T-helper 1 cell treated with Interleukin-12 subunit alpha and Interleukin-12 subunit beta and Interleukin-4 antibody, amounts not matched to agents 30 ng/mL and 1 ng/mL, for 36 hours (primary cell): ENCODE measurements at regions not wholly inside any gene's neighbourhood (a gene's known extent, or its start where the extent isn't known, plus 50 kb on each side); places are given as distances from the start of the nearest gene placed in this dataset.

Experiments used
- intact Hi-C: fragments of 100-400 bp; cut with micrococcal nuclease; formaldehyde crosslinking; loops from one replicate; pipeline ENCODE4 v1.15.1; 2024

- intact Hi-C loops = no loop called here
These were observed 59.2 kb upstream of the KIRREL3 start for GRCh38 chr11:127059750-127060149.

GRCh38 chr11:127059286-127059685 lies 58.7 kb upstream of the KIRREL3 start:
- intact Hi-C loops = no loop called here

GRCh38 chr11:127058524-127058923 lies 58.0 kb upstream of the KIRREL3 start:
- intact Hi-C loops = no loop called here

DNA sequence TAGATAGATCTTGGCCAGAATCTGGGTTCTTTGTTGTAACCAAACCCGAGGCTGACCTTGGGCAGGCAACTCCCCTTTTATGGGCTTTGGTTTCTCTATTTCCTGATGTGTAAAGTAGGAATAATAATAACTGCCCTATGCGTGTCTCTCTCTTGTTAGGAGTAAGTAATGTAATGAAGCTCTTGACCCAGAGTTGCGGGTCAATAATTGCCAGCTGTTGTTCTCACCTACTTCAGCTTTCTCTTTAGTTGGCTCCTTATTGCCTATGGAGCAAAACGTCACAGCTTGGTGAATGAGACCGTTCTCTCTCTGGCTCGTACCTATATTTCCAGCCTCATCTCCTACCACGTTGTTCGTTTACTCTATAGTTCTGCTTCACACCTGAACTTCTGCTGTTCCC lies 56.6 kb upstream of the KIRREL3 start:
- intact Hi-C loops = no loop called here

- intact Hi-C loops = no loop called here
These were observed 55.9 kb upstream of the KIRREL3 start for GRCh38 chr11:127056338-127056971.

DNA sequence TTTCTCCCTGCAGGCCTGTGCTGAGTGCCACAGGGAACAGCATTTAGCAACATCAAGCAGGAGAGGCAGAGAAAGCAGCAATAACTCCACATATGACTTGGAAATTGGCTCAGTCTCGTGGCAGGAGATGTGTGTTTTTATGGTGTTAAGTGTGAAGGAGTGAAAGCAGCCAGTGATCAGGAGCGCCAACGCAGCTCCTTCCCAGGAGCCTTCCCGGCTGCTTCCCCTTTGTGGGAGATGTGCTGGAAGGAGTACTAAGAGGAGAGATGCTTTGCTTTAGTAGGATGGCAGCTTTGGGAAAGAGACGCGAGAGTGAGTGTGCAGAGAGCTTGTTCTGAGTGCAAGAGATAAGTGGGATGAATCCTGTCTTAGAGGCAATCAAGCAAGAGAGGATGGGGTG lies 54.7 kb upstream of the KIRREL3 start:
- intact Hi-C loops = no loop called here

DNA sequence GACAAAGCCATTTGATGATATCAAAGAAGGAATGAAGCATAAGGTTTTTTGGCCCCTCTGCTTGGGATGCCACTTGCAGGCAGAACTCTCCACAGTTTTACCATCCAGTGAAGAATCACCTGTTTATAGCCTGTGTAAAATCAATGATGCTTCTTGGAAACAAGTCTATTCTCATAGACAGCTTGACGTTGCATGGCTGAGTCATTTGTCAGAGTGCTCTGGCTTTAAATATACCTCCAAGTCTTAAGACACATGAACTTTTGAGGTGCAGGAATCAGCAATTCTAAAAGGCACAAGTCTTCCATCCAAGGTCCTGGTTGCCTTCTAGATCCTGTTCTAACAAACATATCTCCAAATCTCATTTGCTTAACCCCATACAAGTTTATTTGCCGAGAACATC lies 53.6 kb upstream of the KIRREL3 start:
- intact Hi-C loops = no loop called here

DNA sequence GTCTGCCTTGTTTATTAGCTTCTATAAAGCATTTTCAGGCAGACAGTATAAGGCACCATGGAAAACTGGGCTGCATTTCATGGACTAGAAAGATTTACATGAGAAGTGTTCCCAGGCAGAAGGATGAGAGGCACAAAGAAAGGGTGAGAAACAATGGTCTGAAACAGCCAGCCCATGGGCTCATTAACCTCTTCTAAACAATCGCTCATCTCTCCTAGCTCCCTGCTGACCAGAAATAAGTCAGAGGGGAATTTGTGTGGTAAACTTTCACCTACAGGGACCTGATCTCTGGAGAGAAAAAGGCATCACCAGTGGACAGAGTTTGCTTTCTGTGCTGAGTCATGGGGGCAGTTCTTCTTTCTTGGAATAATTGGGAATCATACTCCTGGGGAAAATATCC lies 51.8 kb upstream of the KIRREL3 start:
- intact Hi-C loops = no loop called here
